H9 (cell line): ENCODE measurements at regions not wholly inside any gene's neighbourhood (a gene's known extent, or its start where the extent isn't known, plus 50 kb on each side); places are given as distances from the start of the nearest gene placed in this dataset.

Source experiments
- DNase-seq: peaks from one replicate; pipeline ENCODE4 v3.0.0-alpha.2; 2017
- H2AFZ ChIP-seq: one replicate; pipeline ENCODE4 v1.6.1; 2013; ENCODE audit warnings: mild to moderate bottlenecking, low read length, control low read depth, moderate library complexity
- H2AK5ac ChIP-seq: 2 replicates; pipeline ENCODE4 v1.6.1; 2013; ENCODE audit warnings: low read length, control low read depth, mixed read lengths; ENCODE audit not compliant: insufficient read length
- H2BK120ac ChIP-seq: one replicate; pipeline ENCODE4 v1.6.1; 2013; ENCODE audit warnings: low read depth, mild to moderate bottlenecking, low read length, control low read depth, inconsistent platforms; ENCODE audit not compliant: poor library complexity, severe bottlenecking
- H2BK12ac ChIP-seq: 2 replicates; pipeline ENCODE4 v1.6.1; 2013; ENCODE audit warnings: low read length, control low read depth, mixed read lengths, low read depth; ENCODE audit not compliant: insufficient read length
- H2BK15ac ChIP-seq: 2 replicates; pipeline ENCODE4 v1.6.1; 2013; ENCODE audit warnings: low read depth, low read length, control low read depth
- H2BK20ac ChIP-seq: one replicate; pipeline ENCODE4 v1.6.1; 2013; ENCODE audit warnings: low read depth, mild to moderate bottlenecking, low read length, control low read depth, inconsistent platforms; ENCODE audit not compliant: poor library complexity, severe bottlenecking
- H2BK5ac ChIP-seq: 2 replicates; pipeline ENCODE4 v1.6.1; 2013; ENCODE audit warnings: low read length, control low read depth, mixed read lengths; ENCODE audit not compliant: insufficient read length
- H3K14ac ChIP-seq: 2 replicates; pipeline ENCODE4 v1.6.1; 2013; ENCODE audit warnings: low read length, control low read depth; ENCODE audit not compliant: insufficient read depth
- H3K18ac ChIP-seq: 2 replicates; pipeline ENCODE4 v1.6.1; 2013; ENCODE audit warnings: low read depth, mild to moderate bottlenecking, mixed read lengths, low read length, control low read depth; ENCODE audit not compliant: insufficient read length
- H3K23ac ChIP-seq: 2 replicates; pipeline ENCODE4 v1.6.1; 2013; ENCODE audit warnings: low read length, control low read depth, mixed read lengths, low read depth; ENCODE audit not compliant: insufficient read length
- H3K23me2 ChIP-seq: 2 replicates; pipeline ENCODE4 v1.6.1; 2013; ENCODE audit warnings: low read depth, mild to moderate bottlenecking, mixed read lengths, low read length, control low read depth; ENCODE audit not compliant: insufficient read length, poor library complexity, severe bottlenecking
- H3K27ac ChIP-seq: 2 replicates; pipeline ENCODE4 v1.5.1; 2013; ENCODE audit warnings: low read length, control low read depth, mixed read lengths, low read depth; ENCODE audit not compliant: insufficient read length
- H3K27me3 ChIP-seq: 2 replicates; pipeline ENCODE4 v1.6.1; 2013; ENCODE audit warnings: low read length, control low read depth, inconsistent platforms; ENCODE audit not compliant: insufficient read depth
- H3K4ac ChIP-seq: 2 replicates; pipeline ENCODE4 v1.6.1; 2013; ENCODE audit warnings: low read depth, mild to moderate bottlenecking, control low read depth, inconsistent platforms, low read length, moderate library complexity
- H3K4me1 ChIP-seq: 2 replicates; pipeline ENCODE4 v1.6.1; 2013; ENCODE audit warnings: low read length, control low read depth, inconsistent platforms; ENCODE audit not compliant: insufficient read depth
- H3K4me2 ChIP-seq: 2 replicates; pipeline ENCODE4 v1.6.1; 2013; ENCODE audit warnings: low read length, control low read depth, mixed read lengths; ENCODE audit not compliant: insufficient read length, insufficient read depth
- H3K56ac ChIP-seq: 2 replicates; pipeline ENCODE4 v1.6.1; 2013; ENCODE audit warnings: low read depth, mild to moderate bottlenecking, mixed read lengths, low read length, control low read depth; ENCODE audit not compliant: insufficient read length
- H3K79me1 ChIP-seq: 2 replicates; pipeline ENCODE4 v1.6.1; 2013; ENCODE audit warnings: low read depth, mild to moderate bottlenecking, moderate library complexity, low read length, control low read depth, inconsistent platforms; ENCODE audit not compliant: insufficient read depth, poor library complexity, severe bottlenecking
- H3K79me2 ChIP-seq: 2 replicates; pipeline ENCODE4 v1.6.1; 2013; ENCODE audit warnings: low read length, control low read depth, inconsistent platforms; ENCODE audit not compliant: insufficient read depth
- H3K9ac ChIP-seq: 2 replicates; pipeline ENCODE4 v1.6.1; 2013; ENCODE audit warnings: low read length, control low read depth, mixed read lengths; ENCODE audit not compliant: insufficient read length; ENCODE audit errors: extremely low read depth
- H3K9me3 ChIP-seq: one replicate; pipeline ENCODE4 v1.6.1; 2013; ENCODE audit warnings: low read depth, low read length, inconsistent platforms; ENCODE audit not compliant: control insufficient read depth
- H3T11ph ChIP-seq: one replicate; pipeline ENCODE4 v1.6.1; 2013; ENCODE audit warnings: mild to moderate bottlenecking, low read length, control low read depth, inconsistent platforms
- H4K20me1 ChIP-seq: one replicate; pipeline ENCODE4 v1.6.1; 2013; ENCODE audit not compliant: control insufficient read depth, insufficient read length, insufficient read depth
- H4K5ac ChIP-seq: 2 replicates; pipeline ENCODE4 v1.6.1; 2013; ENCODE audit warnings: low read depth, mild to moderate bottlenecking, mixed read lengths, low read length, control low read depth; ENCODE audit not compliant: insufficient read length
- H4K8ac ChIP-seq: replicated peaks from 2 replicates; pipeline ENCODE4 v1.6.1; 2013; ENCODE audit warnings: low read length, control low read depth, mixed read lengths, low read depth; ENCODE audit not compliant: insufficient read length
- H4K91ac ChIP-seq: 2 replicates; pipeline ENCODE4 v1.6.1; 2013; ENCODE audit warnings: low read depth, mild to moderate bottlenecking, moderate library complexity, mixed read lengths, low read length, control low read depth; ENCODE audit not compliant: insufficient read length
- H3K27ac Mint-ChIP-seq, 3 experiments: 2 replicates in 2 of 3; 3 replicates in 1 of 3; pipeline ENCODE4 v1.8.0; 2020 to 2021; ENCODE audit warnings: mixed read lengths in 3 of 3, mild to moderate bottlenecking in 1 of 3, moderate library complexity in 1 of 3
- H3K27me3 Mint-ChIP-seq: 2 replicates; pipeline ENCODE4 v1.8.0; 2021; ENCODE audit warnings: low read depth, mild to moderate bottlenecking, moderate library complexity, mixed read lengths
- H3K36me3 Mint-ChIP-seq, 3 experiments: 2 replicates in 2 of 3; 3 replicates in 1 of 3; pipeline ENCODE4 v1.8.0; 2020 to 2021; ENCODE audit warnings: low read depth in 3 of 3, mixed read lengths in 3 of 3; ENCODE audit not compliant: insufficient read depth in 1 of 3
- H3K4me1 Mint-ChIP-seq, 2 experiments: 2 replicates each; pipeline ENCODE4 v1.8.0; 2020; ENCODE audit warnings: mixed read lengths in 2 of 2
- H3K4me3 Mint-ChIP-seq, 2 experiments: 2 replicates in 1 of 2; 3 replicates in 1 of 2; pipeline ENCODE4 v1.8.0; 2020 to 2021; ENCODE audit warnings: mild to moderate bottlenecking in 2 of 2, mixed read lengths in 2 of 2, moderate library complexity in 1 of 2
- H3K9me3 Mint-ChIP-seq, 2 experiments: 2 replicates in 1 of 2; 3 replicates in 1 of 2; pipeline ENCODE4 v1.8.0; 2020; ENCODE audit warnings: mild to moderate bottlenecking in 2 of 2, mixed read lengths in 2 of 2, moderate library complexity in 1 of 2
- WGBS: extraction: QIAGEN DNeasy Blood & Tissue Kit; methylation state at CpG from one replicate; pipeline ENCODE4 v1.1.7; 2013; ENCODE audit warnings: missing lambda C conversion rate, low lambda C conversion rate, mixed read lengths; ENCODE audit not compliant: insufficient read length; ENCODE audit errors: extremely low coverage; 5-methylcytosine and 5-hydroxymethylcytosine counted together
- TF ChIP-seq, protein P1 (sequence below): fragments of 200-600 bp; sonication (generic); conservative IDR thresholded peaks from 3 replicates; pipeline ENCODE4 v1.8.0; 2021; ENCODE audit warnings: antibody characterized with exemption, mild to moderate bottlenecking

GRCh38 chr9:126107693-126108092, 218.9 kb upstream of the MVB12B start:
- H3K27ac Mint-ChIP-seq: no peak overlapping the region
- Histone ChIP-seq H2AK5ac (no peak overlapping the region), H2BK120ac (no peak overlapping the region), H3K27me3 (no peaks in the 10 kb centered on the region; the same call in 1 of the 2 replicates), H3K4me1 (no peaks in the 10 kb centered on the region), H3K23ac (no peak overlapping the region), H3K18ac (no peak overlapping the region), H2BK5ac (no peak overlapping the region), H3K14ac (no peak overlapping the region), H2BK20ac (no peak overlapping the region), H2BK12ac (no peak overlapping the region), H3K9me3 (no peaks in the 10 kb centered on the region), H3K79me1 (no peaks in the 10 kb centered on the region), H3K4ac (no peak overlapping the region), H3K23me2 (peaks cover 3% of the 10 kb centered on the region), H2AFZ (no peak overlapping the region), H3T11ph (no peak overlapping the region), H3K4me2 (no peak overlapping the region), H3K56ac (no peak overlapping the region), H3K27ac (no peak overlapping the region), H4K8ac (no peak overlapping the region), H4K5ac (no peak overlapping the region), H4K20me1 (no peaks in the 10 kb centered on the region), H3K79me2 (no peaks in the 10 kb centered on the region), H4K91ac (no peak overlapping the region), H2BK15ac (no peak overlapping the region), H3K9ac (no peak overlapping the region)
- no CpG with 5 or more reads among the region's 12 CpGs for WGBS
- H3K4me1 Mint-ChIP-seq: peaks cover 6 to 7% of the 10 kb centered on the region in 2 experiments; a peak in 2 of 4 replicates
- TF ChIP-seq, protein P1, sequence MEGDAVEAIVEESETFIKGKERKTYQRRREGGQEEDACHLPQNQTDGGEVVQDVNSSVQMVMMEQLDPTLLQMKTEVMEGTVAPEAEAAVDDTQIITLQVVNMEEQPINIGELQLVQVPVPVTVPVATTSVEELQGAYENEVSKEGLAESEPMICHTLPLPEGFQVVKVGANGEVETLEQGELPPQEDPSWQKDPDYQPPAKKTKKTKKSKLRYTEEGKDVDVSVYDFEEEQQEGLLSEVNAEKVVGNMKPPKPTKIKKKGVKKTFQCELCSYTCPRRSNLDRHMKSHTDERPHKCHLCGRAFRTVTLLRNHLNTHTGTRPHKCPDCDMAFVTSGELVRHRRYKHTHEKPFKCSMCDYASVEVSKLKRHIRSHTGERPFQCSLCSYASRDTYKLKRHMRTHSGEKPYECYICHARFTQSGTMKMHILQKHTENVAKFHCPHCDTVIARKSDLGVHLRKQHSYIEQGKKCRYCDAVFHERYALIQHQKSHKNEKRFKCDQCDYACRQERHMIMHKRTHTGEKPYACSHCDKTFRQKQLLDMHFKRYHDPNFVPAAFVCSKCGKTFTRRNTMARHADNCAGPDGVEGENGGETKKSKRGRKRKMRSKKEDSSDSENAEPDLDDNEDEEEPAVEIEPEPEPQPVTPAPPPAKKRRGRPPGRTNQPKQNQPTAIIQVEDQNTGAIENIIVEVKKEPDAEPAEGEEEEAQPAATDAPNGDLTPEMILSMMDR: no peak
- H3K36me3 Mint-ChIP-seq: no peaks in the 10 kb centered on the region
- H3K4me3 Mint-ChIP-seq: no peak overlapping the region
- DNase-seq: no peak
- no peaks in the 10 kb centered on the region; a peak in 1 of 5 replicates for H3K9me3 Mint-ChIP-seq
- peaks cover 19% of the 10 kb centered on the region for H3K27me3 Mint-ChIP-seq
